ENCODE measurements at regions not wholly inside any gene's neighbourhood (a gene's known extent, or its start where the extent isn't known, plus 50 kb on each side); places are given as distances from the start of the nearest gene placed in this dataset.

DNA sequence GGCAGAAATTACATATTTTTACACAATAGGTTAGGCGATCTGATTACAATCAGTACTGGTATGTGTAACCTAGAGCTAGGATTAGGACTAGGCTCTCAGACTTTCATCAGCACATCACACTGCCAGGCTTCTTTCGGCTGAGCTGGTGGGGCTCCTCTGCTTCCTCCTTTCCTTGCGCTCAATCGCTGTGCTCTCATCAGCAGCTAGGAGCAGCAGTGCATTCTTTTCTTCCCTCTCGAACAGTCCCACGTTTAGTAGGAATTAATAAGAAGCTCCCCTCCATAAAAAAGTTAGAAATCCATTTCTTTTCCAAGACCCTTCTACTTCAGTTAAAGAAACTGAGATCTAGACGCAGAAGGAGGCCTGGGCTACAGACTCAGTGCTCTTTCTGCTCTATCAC, 350.4 kb downstream of the SPRY1 start:
- Histone ChIP-seq H3K9ac (ENCODE audit: insufficient read depth, low read length) (no peak overlapping the region), H3K4me1 (ENCODE audit: control insufficient read depth, extremely low read depth, insufficient read depth, low read length) (no peaks in the 10 kb centered on the region), H3K27ac (ENCODE audit: insufficient read depth, low read length) (no peak overlapping the region), H3K9me3 (ENCODE audit: control insufficient read depth, insufficient read depth, low read depth, low read length) (no peaks in the 10 kb centered on the region), H3K36me3 (ENCODE audit: control insufficient read depth, insufficient read depth, low read length) (no peaks in the 10 kb centered on the region), H3K27me3 (ENCODE audit: control insufficient read depth, insufficient read depth, low read length) (no peaks in the 10 kb centered on the region), H3K4me3 (replicated peaks in 1 of 4; ENCODE audit: control extremely low read depth in 1 of 4, insufficient read depth in 1 of 4, low read depth in 3 of 4, low read length in 4 of 4) (no peak overlapping the region), H2AFZ (ENCODE audit: low read length) (no peak overlapping the region), H3K79me2 (ENCODE audit: control insufficient read depth, insufficient read depth, low read length) (no peaks in the 10 kb centered on the region), H3K4me2 (ENCODE audit: extremely low read depth, insufficient read depth, low read length) (no peak overlapping the region), H4K20me1 (ENCODE audit: control insufficient read depth, extremely low read depth, insufficient read depth, low read length) (no peaks in the 10 kb centered on the region)
- peak in 1 of 2 donors; percentile 10 for DNase-seq (ENCODE audit: low read depth in 2 of 2)
- no peak for TF ChIP-seq EZH2 (IDR thresholded peaks at IDR 0.05; ENCODE audit: low read length, missing control alignments)
- TF ChIP-seq CTCF (conservative IDR thresholded peaks at IDR 0.05 in 1 of 2, IDR thresholded peaks at IDR 0.05 in 1 of 2; ENCODE audit: low read depth in 1 of 2, low read length in 2 of 2), result peak in 1 of 2 donors; percentile 4

- H3K36me3 ChIP-seq (ENCODE audit: control insufficient read depth, insufficient read depth, low read length), result no peaks in the 10 kb centered on the region
- H3K4me1 ChIP-seq (ENCODE audit: control insufficient read depth, extremely low read depth, insufficient read depth, low read length), result no peaks in the 10 kb centered on the region
- TF ChIP-seq CTCF (conservative IDR thresholded peaks at IDR 0.05 in 1 of 2, IDR thresholded peaks at IDR 0.05 in 1 of 2; ENCODE audit: low read depth in 1 of 2, low read length in 2 of 2), result no peak
- TF ChIP-seq EZH2 (IDR thresholded peaks at IDR 0.05; ENCODE audit: low read length, missing control alignments), result no peak
- no peak overlapping the region for H3K9ac ChIP-seq (ENCODE audit: insufficient read depth, low read length)
- no peaks in the 10 kb centered on the region for H3K9me3 ChIP-seq (ENCODE audit: control insufficient read depth, insufficient read depth, low read depth, low read length)
- H3K4me3 ChIP-seq (replicated peaks in 1 of 4; ENCODE audit: control extremely low read depth in 1 of 4, insufficient read depth in 1 of 4, low read depth in 3 of 4, low read length in 4 of 4), result no peak overlapping the region
- no peaks in the 10 kb centered on the region for H3K27me3 ChIP-seq (ENCODE audit: control insufficient read depth, insufficient read depth, low read length)
- no peak overlapping the region for H3K27ac ChIP-seq (ENCODE audit: insufficient read depth, low read length)
- H3K79me2 ChIP-seq (ENCODE audit: control insufficient read depth, insufficient read depth, low read length), result no peaks in the 10 kb centered on the region
- H2AFZ ChIP-seq (ENCODE audit: low read length), result no peak overlapping the region
- no peak overlapping the region for H3K4me2 ChIP-seq (ENCODE audit: extremely low read depth, insufficient read depth, low read length)
- no peak for DNase-seq (ENCODE audit: low read depth in 2 of 2)
- H4K20me1 ChIP-seq (ENCODE audit: control insufficient read depth, extremely low read depth, insufficient read depth, low read length), result no peaks in the 10 kb centered on the region
Observed at GRCh38 chr4:123748806-123749205, 352.2 kb downstream of the SPRY1 start.

GRCh38 chr4:123749383-123749782, 352.8 kb downstream of the SPRY1 start:
- Histone ChIP-seq H3K4me1 (ENCODE audit: control insufficient read depth, extremely low read depth, insufficient read depth, low read length) (no peaks in the 10 kb centered on the region), H4K20me1 (ENCODE audit: control insufficient read depth, extremely low read depth, insufficient read depth, low read length) (no peaks in the 10 kb centered on the region), H3K9me3 (ENCODE audit: control insufficient read depth, insufficient read depth, low read depth, low read length) (no peaks in the 10 kb centered on the region), H2AFZ (ENCODE audit: low read length) (peak overlapping the region; percentile 51), H3K9ac (ENCODE audit: insufficient read depth, low read length) (no peak overlapping the region), H3K79me2 (ENCODE audit: control insufficient read depth, insufficient read depth, low read length) (no peaks in the 10 kb centered on the region), H3K36me3 (ENCODE audit: control insufficient read depth, insufficient read depth, low read length) (no peaks in the 10 kb centered on the region), H3K27me3 (ENCODE audit: control insufficient read depth, insufficient read depth, low read length) (no peaks in the 10 kb centered on the region), H3K4me2 (ENCODE audit: extremely low read depth, insufficient read depth, low read length) (no peak overlapping the region), H3K27ac (ENCODE audit: insufficient read depth, low read length) (no peak overlapping the region), H3K4me3 (replicated peaks in 1 of 4; ENCODE audit: control extremely low read depth in 1 of 4, insufficient read depth in 1 of 4, low read depth in 3 of 4, low read length in 4 of 4) (no peak overlapping the region)
- TF ChIP-seq CTCF (conservative IDR thresholded peaks at IDR 0.05 in 1 of 2, IDR thresholded peaks at IDR 0.05 in 1 of 2; ENCODE audit: low read depth in 1 of 2, low read length in 2 of 2), result no peak
- TF ChIP-seq EZH2 (IDR thresholded peaks at IDR 0.05; ENCODE audit: low read length, missing control alignments), result no peak
- DNase-seq (ENCODE audit: low read depth in 2 of 2), result no peak

Measured in fibroblast of lung (primary cell).